ENCODE measurements at regions not wholly inside any gene's neighbourhood (a gene's known extent, or its start where the extent isn't known, plus 50 kb on each side); places are given as distances from the start of the nearest gene placed in this dataset.
"Not testable (repeated sequence)": the region's sequence is repeated elsewhere in the genome, so short reads cannot be mapped to it uniquely, and the experiment has no call there.

DNA sequence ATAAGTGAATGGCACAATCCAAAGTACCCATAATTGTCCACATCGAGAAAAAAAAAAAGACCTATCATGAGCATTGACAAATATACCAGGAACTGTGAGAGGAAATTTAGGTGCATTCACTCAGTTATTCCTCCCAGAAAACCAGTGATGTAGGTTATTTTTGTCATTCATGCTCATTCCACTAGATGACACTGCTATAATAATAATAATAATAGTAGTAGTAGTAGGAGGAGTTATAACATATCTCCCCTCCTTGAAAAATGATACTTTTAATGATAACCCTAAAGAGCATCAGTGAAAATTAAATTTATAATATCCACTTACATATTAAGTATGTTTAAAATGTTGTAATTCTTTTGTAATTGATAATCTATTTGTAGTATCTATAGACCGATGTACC is 463.9 kb upstream of the MIR17HG start:
- no peak for DNase-seq

DNA sequence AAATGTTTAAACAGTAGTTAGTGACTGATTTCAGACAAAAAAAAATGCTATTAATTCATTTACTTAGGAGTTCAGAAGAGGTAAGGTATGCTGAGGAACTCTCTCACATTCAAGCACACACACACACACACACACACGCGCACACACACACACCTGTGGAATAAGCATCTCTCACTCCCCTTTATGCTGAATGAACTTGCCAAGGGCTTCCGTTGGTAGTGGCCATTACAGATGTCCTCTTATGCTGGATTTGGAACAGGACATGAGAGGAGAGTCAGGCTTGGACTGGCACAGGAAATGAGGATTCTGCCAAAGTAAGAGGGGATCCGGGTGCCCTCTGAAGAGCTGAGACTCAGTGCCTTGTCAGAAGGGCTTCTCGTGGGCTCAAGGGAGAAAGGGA is 463.4 kb upstream of the MIR17HG start:
- DNase-seq = no peak

DNA sequence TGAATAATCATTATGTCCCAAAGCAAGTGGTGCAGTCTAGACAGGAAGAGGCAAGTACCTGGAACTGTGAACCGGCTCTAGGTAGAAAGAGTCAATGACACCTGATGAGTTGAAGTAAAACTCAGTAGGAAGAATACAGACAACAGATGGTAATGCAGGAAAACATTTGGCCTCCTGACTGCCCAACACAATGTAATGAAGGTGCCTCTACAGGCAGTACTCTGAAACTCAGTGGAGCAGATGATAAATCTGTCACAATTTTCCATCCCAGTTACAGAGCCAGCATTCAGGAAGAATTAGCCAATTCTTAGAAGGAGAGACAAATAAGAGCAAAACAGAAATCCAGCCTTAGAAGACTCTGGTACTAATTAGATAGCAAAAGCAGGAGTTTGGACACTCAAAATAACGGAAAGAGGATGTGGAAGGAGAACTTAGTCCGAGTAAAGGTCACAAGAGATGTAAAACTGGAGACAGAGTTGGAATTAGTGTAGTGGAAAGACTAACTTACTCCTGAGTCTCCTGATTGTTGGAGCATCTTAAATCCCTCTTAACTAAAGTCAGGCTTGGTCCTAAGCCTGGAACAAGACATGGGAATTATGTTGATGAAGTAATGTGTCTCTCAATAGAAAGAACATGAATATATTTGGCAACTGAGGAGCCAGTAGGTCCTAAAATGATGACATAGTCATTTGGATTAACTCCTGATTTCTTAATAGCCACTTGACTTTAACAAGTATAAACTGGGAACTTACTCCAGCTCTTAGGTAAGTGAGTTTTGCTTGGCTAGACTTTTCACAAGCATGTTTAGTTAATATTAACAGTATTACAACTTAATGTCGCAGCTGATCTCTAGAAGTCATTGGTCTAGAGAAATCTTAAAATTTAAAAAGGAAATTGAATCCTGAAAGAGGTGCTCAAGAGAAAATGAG is 457.3 kb upstream of the MIR17HG start:
- DNase-seq = no peak

DNA sequence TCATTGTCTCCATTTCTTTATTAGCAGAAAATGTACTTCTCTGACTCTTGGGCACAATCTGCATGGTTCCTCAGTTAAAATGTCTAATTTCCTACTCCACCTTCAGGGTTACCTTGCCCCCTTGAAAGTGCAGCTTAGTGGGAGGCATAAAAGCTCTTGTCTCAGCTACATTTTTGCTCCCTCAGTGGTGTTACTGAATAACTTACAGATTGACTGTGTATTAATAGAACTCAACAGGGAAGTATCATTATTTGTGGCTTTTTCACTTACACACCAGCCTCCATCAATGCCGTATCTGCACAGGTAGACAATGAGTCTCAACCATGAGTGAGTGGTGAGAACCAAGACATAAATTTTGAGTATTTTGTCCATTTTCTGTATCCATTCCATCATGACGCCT is 456.2 kb upstream of the MIR17HG start:
- no peak for DNase-seq

DNA sequence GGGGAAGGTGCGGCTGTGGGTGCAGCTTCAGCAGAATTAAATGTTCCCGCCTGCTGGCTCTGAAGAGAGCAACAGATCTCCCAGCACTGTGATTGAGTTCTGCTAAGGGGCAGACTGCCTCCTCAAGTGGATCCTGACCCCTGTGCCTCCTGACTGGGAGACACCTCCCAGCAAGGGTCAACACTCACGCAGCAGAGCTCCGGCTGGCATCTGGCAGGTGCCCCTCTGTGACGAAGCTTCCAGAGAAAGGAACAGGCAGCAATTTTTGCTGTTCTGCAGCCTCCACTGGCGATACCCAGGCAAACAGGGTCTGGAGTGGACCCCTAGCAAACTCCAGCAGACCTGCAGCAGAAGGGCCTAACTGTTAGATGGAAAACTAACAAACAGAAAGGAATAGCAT is 454.3 kb upstream of the MIR17HG start:
- DNase-seq = not testable (repeated sequence)

DNA sequence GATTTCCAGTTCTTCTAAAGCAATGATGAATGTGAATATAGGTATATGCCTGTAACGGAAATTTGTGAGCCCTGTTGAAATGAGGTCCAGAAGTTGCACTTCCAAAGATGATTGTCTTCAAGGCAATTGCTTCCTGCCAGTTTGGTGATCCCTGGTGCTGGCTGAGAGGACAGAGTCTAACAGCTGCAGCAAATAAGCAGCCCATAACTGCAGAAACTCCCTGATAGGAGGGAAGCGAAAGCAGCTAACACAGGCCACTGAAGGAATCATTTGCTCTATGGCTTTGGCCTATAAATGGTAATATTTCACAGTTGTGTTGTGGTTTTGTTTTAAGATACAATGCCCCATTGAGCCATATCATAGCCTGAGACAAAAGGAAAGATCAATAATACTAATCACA is 451.5 kb upstream of the MIR17HG start:
- DNase-seq = no peak

DNA sequence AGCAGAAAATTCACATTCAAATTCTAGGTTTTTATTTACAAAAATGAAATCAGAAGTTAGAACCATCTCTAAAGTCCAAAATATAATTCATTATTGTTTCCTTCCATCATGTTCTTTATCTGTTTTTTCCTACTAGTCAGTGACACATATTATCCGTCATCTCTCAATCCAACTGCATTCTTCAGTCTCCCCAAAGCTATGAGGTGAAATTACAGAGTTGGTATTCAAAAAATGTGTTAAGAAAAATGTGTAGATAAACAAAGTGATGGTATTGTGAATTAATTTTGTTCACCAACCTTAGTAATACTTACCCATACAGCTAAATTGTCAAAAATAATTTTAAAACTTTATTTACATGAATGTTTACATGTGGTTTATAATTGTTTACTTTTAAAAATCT is 448.7 kb upstream of the MIR17HG start:
- DNase-seq = no peak

DNA sequence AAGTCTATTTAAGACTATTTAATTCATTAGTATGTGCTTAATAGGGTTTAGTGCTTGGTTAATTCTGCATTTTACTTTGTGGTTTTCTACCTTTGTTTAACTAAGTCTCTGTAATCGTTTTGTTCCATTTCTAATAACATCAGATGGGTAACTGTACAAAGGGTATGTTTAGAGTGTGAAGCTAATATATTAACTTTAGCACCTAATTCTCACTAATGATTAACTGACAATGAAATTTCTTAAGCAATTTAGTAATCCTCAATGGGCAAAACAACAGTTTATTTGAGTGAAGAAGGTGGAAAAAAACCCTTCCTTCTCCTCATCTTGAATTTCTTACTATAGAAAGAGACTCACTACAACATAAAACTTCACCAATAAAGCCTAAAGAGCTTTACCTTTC is 448.1 kb upstream of the MIR17HG start:
- DNase-seq = no peak

DNA sequence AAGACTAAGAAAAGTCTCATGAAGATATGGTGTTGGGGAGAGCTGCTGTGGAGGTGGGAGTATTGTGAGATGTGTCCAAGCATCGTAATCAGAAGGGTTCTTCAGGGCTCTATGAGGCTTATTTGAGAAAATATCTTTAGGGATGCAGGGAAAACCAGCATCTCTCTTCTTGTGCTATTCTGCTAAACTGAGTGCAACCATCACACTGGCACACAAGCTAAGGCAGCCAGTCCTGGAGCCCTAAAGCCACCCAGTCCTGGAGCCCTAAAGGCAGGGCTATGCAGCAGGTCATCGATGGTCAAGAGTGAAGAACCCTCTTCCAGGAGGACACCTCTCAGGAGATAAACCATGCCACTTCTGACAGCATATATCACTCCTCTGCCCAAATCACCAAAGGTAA is 445.2 kb upstream of the MIR17HG start:
- no peak for DNase-seq

DNA sequence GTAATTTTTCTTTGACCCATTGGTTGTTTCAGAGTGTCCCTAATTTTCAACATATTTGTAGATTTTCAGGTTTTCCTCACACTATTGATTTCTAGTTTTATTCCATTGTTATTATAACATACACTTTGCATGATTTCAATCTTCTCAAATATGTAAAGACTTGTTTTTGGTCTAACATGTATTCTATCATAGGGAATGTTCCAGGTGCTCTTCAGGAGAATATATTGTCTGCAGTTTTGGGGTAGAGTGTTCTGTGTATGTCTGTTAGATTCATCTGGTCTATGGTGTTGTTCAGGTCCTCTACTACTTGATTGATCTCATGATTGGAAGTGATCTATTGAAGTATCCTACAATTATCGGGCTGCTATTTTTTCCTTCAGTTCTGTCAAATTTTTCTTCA is 440.9 kb upstream of the MIR17HG start:
- DNase-seq = no peak

DNA sequence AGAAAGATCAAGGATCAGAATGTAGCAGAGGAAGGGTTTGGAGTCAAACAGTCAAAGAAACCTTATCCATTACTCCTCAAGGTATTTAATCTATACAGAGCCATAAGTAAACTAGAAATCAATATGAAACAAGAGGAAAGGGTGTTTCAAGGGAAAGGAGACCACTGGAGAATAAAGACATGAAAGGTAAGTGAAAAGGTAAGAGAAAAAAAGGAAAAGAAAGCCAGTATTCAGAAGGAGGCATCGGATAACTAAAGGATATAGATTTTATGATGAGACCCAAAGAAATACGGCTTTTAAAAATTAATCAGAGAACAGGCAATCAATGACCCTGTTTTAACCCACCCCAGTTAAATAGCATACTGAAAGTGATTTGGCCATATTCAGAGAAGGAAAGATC is 438.7 kb upstream of the MIR17HG start:
- DNase-seq = no peak

DNA sequence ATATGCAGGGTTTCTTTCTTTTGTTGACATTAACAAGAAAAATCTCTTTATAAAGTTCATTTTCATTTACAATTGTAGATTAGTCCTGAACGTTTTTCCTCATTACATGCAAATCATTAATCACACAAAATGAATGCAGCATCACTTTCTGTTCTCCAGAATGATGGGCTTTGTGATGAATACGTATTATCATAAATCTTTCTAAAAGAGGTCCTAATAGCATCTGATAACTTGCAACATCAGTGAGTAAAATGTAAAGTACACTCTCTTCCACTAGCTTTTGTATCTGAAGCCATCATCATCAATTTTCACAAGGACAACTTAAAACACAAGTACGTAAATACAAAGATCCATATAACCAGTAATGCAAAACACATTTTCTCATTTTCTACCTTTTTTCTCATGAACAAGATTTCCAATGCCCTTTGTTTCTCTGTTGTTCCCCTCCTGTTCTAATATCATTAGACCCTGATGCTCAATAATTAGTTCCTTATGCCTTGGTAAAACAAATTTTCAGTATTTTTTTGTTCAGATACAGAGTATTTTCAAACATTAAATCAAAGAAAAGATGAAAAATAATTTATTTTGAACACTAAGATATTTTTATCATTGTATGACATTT is 437.4 kb upstream of the MIR17HG start:
- no peak for DNase-seq

DNA sequence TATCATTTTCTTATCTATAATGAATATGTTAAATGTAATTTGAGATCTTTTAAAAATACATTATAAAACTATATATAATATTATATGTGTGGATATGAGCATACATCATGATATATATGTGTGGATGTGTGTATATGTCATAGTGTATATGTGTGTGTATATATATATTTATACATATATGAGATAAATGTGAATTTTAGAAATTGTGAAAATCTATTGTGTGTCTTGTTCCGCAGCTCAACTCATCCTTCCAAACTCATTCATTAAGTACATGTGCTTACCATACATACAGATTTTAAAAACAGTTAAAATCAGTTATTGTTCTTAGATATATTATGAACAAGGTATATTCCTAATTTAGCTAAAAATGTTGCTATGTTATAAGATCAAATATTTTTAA is 435.2 kb upstream of the MIR17HG start:
- DNase-seq = no peak

DNA sequence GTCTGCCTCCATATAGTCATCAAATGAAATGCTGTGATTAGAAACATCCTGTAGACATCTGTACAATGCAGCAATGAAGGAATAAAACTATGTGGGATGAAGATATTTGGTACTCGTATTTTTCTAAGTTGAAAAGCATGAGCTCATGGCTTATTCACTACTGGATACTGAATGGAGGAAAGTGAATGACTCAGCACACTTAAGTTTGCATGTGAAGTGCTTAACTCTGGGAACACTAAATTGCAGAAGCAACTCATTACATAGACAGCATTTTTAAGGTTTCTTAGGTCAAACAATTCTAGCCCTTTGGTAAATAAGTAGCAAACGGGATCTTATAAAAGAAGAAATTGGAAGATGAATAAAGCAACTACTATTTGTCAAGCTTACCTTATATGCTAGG is 429.0 kb upstream of the MIR17HG start:
- DNase-seq = no peak

DNA sequence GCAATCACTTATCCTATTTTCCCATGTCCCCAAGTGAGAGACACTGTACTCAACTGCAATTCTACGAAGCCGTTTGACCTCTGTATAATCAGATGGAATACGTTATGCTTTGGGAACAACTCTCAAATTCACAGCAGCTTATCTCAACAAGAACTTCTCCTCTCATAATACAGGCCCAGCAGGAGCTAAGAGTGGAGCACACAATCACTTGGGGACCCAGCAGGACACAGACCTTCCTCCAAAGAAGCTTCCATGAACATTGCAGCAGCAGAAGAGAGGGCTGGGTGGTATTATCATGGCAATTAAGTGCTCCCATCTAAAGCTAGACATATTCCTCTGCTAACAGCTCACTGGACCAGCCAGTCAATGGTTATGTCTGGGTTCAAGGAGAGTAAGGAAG is 428.3 kb upstream of the MIR17HG start:
- DNase-seq = no peak

DNA sequence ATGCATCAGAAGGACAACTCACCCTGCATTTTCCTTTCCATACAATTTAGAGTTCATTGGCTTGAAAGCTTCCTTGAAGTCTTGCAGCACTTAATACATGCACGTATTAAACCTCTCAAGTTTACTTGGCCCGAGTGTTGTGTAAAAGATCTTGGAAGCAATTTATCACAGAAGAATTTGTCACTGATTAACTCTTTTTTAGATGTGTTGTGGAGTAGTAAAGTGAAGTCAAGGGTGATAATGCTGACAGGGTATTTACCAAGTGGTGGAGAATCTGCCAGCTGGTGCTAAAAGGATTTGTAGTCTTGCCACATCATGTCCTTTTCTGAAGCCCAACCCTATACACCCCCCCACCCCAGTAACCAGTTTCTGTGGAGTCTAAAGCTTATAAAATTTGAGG is 421.0 kb upstream of the MIR17HG start:
- DNase-seq = no peak

DNA sequence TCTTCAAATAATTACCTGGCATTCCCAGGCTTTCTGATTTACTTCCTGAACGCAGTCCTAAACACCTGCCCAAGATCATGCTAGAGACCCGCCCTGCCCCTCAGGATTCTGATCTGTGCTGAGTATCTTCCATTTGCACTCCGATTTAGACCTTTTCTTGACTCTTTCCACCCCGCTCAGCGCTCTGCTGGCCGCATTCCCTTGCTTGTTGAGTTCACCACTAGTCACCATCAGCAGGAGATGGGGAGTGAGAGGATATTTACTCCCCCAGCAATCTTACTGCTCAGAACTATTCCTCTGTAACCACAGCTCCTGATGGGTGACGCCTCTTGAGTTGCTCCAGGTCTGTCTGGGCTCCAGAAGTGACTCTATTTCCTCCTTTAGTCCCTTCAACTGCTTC is 419.4 kb upstream of the MIR17HG start:
- no peak for DNase-seq

DNA sequence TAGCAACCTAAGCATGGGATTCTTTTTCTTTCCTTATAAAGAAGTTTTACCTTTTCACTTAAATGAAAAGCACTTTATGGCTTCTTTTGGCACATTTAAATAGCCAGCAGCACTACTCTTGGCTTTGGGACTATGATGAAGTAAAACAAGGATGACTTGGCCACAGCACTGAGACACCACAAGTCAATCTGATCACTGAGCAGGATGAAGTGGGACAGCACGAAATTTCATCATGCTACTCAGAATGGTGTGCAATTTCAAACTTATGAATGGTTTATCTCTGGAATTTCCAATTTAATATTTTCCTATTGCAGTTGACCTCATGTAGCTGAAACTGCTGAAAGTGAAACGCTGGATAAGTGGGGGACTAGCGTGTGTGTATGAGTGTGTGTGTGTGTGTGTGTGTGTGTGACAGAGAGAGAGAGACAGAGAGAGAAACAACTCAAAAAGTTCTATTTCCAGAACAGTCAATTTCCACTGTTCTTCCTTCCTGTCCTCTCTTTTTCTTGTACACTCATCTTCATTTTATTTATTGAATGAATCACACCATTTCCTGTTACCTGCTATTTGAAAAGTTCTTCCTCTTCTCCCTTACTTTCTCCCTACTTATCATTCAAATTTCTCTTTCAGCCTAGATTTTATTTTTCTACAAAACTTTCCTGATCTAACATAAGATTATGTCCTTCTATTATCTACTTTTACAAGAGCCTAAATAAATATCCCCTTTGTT is 414.2 kb upstream of the MIR17HG start:
- no peak for DNase-seq

DNA sequence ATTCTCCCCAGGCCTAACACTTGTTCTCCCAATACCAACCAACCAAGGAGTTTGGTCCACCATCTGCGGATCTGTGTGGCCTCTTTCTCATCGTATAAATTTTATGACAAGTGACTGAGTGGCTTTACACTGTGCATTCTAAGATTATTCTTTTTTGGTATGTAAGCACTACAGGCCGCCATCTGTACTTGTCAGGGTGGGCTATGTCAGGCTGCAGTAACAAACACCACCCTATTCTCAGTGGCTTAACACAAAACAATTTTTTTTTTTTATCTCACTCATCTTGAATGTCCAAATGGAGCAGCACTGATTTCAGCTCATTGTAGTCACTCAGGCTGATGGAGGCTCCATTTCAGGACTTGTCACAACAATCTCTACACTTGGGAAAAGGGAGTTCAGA is 412.7 kb upstream of the MIR17HG start:
- DNase-seq = no peak

DNA sequence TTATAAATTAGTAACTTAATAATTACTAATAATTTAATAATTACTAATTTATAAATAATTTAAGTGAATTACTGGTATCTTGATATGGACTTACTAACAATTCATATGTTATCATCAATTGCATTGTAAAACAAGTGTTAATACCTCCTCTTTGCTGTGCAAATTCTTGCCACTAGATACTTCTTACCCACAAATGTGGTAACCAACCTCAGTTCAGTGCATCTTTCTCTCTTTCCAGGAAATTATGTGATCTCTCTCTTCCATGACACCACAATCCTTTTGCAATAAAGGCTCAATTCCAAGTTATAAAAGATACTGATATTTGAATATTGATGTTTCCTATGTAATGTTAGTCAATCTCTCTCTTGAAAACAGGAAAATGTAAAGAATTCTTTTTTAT is 408.6 kb upstream of the MIR17HG start:
- no peak for DNase-seq

DNA sequence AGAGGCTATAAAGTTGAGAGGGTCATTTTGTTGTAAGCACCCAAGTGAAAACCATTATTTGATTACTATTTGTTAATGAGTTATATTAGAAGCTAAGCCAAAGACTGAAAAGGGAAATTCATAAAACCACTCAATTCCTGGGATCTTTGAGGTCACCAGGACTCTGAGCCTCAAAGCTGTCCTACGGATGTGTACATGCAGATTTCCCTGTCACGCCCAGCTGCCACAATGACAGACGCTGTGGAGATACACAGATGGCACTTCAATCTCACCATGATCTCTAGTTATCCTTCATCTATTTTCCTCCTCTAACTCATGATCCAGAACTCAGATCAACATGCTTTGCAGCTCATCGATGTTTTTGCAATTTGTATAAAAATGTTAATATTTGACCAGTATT is 403.5 kb upstream of the MIR17HG start:
- DNase-seq = no peak

DNA sequence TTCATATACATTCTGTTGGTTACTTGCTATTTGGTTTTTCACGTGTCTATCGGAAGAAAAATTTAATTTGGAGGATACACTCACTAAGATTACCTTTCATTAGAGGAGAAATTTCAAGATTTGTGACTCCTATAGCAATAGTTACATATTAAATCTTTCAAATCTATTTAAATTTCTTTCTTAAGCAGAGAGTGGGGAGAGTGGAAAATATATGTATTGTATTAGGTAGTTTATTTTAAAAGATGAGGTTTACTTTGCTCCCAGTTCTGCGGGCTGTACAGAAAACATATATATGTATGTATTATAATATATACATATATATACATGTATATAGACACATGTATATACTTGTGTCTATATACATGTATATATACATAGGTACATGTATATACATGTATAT is 402.3 kb upstream of the MIR17HG start:
- not testable (repeated sequence) for DNase-seq

DNA sequence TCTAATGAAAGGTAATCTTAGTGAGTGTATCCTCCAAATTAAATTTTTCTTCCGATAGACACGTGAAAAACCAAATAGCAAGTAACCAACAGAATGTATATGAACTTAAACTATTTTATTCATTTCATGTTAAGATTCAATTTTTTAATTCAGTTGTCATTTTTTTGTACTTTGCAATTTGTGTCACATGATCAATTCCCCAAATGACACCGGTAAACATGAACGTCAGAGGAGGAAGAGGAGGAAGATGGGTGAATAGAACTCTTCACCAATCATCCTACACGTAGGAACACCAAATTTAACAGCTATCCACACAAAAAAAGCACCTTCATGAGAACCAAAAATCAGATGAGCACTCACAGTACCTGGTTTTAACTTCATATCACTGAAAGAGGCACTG is 401.4 kb upstream of the MIR17HG start:
- not testable (repeated sequence) for DNase-seq

DNA sequence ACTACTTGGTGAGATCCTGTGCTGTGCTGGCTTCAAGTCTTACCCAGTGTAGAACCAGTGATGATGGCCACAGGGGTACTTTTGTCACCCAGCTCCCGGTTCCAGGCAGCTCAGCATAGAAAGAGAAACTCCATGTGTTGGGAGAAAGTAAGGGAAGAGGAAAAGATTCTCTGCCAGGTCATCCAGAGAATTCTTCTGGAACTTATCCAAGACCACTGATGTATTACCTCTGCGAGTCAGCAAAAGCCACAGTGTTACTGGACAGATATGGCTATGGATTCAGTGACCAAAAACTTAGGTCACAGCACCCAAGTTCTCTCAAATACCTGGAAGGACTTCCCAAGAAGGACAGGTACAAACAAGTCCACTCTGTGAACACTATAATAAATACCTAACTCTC is 399.5 kb upstream of the MIR17HG start:
- no peak for DNase-seq
